ENCODE measurements at regions not wholly inside any gene's neighbourhood (a gene's known extent, or its start where the extent isn't known, plus 50 kb on each side); places are given as distances from the start of the nearest gene placed in this dataset.
A peak's percentile ranks its signal among the peaks of the same experiment; 100 is the strongest.

GRCh38 chr2:16072638-16073290 lies 132.4 kb downstream of the MYCN start:
- TF ChIP-seq CREB1 (IDR thresholded peaks at IDR 0.05) (no peak), TCF12 (IDR thresholded peaks at IDR 0.05; ENCODE audit: low read depth, low read length) (no peak), EZH2 (IDR thresholded peaks at IDR 0.05; ENCODE audit: low read depth, low read length, severe bottlenecking) (no peak), RXRA (IDR thresholded peaks at IDR 0.05; ENCODE audit: insufficient read depth, low read depth, low read length) (no peak), BRCA1 (IDR thresholded peaks at IDR 0.05; ENCODE audit: low read depth, low read length) (no peak), EP300 (IDR thresholded peaks at IDR 0.05; ENCODE audit: borderline replicate concordance in 1 of 2, low read depth in 2 of 2, low read length in 2 of 2) (no peak), SP2 (IDR thresholded peaks at IDR 0.05; ENCODE audit: low read length) (no peak), CHD2 (IDR thresholded peaks at IDR 0.05; ENCODE audit: low read length) (no peak), POLR2A (IDR thresholded peaks at IDR 0.05; ENCODE audit: control extremely low read depth in 1 of 2, low read depth in 2 of 2, low read length in 2 of 2) (no peak), RNF2 (IDR thresholded peaks at IDR 0.05; ENCODE audit: borderline replicate concordance, low read depth, low read length, missing control alignments, poor library complexity, severe bottlenecking) (no peak), USF2 (IDR thresholded peaks at IDR 0.05; ENCODE audit: low read length) (no peak), SIN3A (conservative IDR thresholded peaks at IDR 0.05 in 1 of 2, IDR thresholded peaks at IDR 0.05 in 1 of 2; ENCODE audit: low read depth in 1 of 2, low read length in 2 of 2) (no peak), POLR2AphosphoS5 (IDR thresholded peaks at IDR 0.05; ENCODE audit: low read depth, low read length) (no peak)
- TF ChIP-seq, protein P1, sequence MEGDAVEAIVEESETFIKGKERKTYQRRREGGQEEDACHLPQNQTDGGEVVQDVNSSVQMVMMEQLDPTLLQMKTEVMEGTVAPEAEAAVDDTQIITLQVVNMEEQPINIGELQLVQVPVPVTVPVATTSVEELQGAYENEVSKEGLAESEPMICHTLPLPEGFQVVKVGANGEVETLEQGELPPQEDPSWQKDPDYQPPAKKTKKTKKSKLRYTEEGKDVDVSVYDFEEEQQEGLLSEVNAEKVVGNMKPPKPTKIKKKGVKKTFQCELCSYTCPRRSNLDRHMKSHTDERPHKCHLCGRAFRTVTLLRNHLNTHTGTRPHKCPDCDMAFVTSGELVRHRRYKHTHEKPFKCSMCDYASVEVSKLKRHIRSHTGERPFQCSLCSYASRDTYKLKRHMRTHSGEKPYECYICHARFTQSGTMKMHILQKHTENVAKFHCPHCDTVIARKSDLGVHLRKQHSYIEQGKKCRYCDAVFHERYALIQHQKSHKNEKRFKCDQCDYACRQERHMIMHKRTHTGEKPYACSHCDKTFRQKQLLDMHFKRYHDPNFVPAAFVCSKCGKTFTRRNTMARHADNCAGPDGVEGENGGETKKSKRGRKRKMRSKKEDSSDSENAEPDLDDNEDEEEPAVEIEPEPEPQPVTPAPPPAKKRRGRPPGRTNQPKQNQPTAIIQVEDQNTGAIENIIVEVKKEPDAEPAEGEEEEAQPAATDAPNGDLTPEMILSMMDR (IDR thresholded peaks at IDR 0.05; ENCODE audit: control extremely low read depth in 1 of 3, insufficient read depth in 1 of 3, low read depth in 1 of 3, low read length in 3 of 3): peak in 2 of 3 experiments; percentile 27 to 31; a peak in 3 of 4 replicates

Measured in H1 (cell line).